CD8-positive, alpha-beta memory T cell (primary cell): ENCODE measurements at regions not wholly inside any gene's neighbourhood (a gene's known extent, or its start where the extent isn't known, plus 50 kb on each side); places are given as distances from the start of the nearest gene placed in this dataset.

Source experiments
- CTCF ChIA-PET: fragments of 350-600 bp; sonication (Branson Sonifier 250); formaldehyde crosslinking; loops from one replicate; lab custom pipeline; 2021; ENCODE audit warnings: antibody characterized with exemption; lab: Charles Lee
- POLR2A ChIA-PET: fragments of 350-600 bp; sonication (Branson Sonifier 250); formaldehyde crosslinking; loops from one replicate; lab custom pipeline; 2021; ENCODE audit warnings: antibody characterized with exemption; lab: Charles Lee
- DNase-seq, 5 donors: peaks; one replicate each; pipeline versions ENCODE4 v3.0.0 to v3.0.0-alpha.2; 2020 to 2022; ENCODE audit warnings: mixed read lengths in 1 of 5
- H3K27ac ChIP-seq: one replicate; pipeline ENCODE4 v1.7.0; 2013; ENCODE audit warnings: low read depth, mild to moderate bottlenecking, low read length, moderate library complexity
- H3K27me3 ChIP-seq: 2 replicates; pipeline ENCODE4 v1.7.0; 2013; ENCODE audit warnings: low read length, mild to moderate bottlenecking; ENCODE audit not compliant: insufficient read depth, poor library complexity, severe bottlenecking
- H3K36me3 ChIP-seq: 2 replicates; pipeline ENCODE4 v1.7.0; 2013; ENCODE audit warnings: mild to moderate bottlenecking, low read length, moderate library complexity; ENCODE audit not compliant: insufficient read depth
- H3K4me1 ChIP-seq: 2 replicates; pipeline ENCODE4 v1.7.0; 2013; ENCODE audit warnings: mild to moderate bottlenecking, low read length, moderate library complexity; ENCODE audit not compliant: insufficient read depth
- H3K4me3 ChIP-seq: 2 replicates; pipeline ENCODE4 v1.7.0; 2013; ENCODE audit warnings: mild to moderate bottlenecking, low read length
- H3K9me3 ChIP-seq: 2 replicates; pipeline ENCODE4 v1.7.0; 2013; ENCODE audit warnings: mild to moderate bottlenecking, low read length
- H3K27ac Mint-ChIP-seq, 8 donors: one replicate each; pipeline ENCODE4 v1.8.0; 2020 to 2021; ENCODE audit warnings: mixed read lengths in 8 of 8, mild to moderate bottlenecking in 6 of 8, inconsistent platforms in 3 of 8, moderate library complexity in 3 of 8
- H3K27me3 Mint-ChIP-seq, 2 donors: one replicate each; pipeline ENCODE4 v1.8.0; 2020 to 2021; ENCODE audit warnings: mixed read lengths in 2 of 2, mild to moderate bottlenecking in 1 of 2, moderate library complexity in 1 of 2
- H3K36me3 Mint-ChIP-seq, 3 donors: one replicate each; pipeline ENCODE4 v1.8.0; 2020 to 2021; ENCODE audit warnings: mixed read lengths in 3 of 3, inconsistent platforms in 1 of 3, mild to moderate bottlenecking in 1 of 3
- H3K4me1 Mint-ChIP-seq, 3 donors: one replicate each; pipeline ENCODE4 v1.8.0; 2020 to 2021; ENCODE audit warnings: mixed read lengths in 3 of 3, inconsistent platforms in 1 of 3, mild to moderate bottlenecking in 1 of 3
- H3K4me3 Mint-ChIP-seq, 7 donors: one replicate each; pipeline ENCODE4 v1.8.0; 2020 to 2021; ENCODE audit warnings: mixed read lengths in 7 of 7, mild to moderate bottlenecking in 6 of 7, moderate library complexity in 4 of 7, inconsistent platforms in 2 of 7
- H3K9me3 Mint-ChIP-seq, 5 donors: one replicate each; pipeline ENCODE4 v1.8.0; 2020 to 2022; ENCODE audit warnings: mixed read lengths in 5 of 5, mild to moderate bottlenecking in 3 of 5, moderate library complexity in 2 of 5, inconsistent platforms in 1 of 5

DNA sequence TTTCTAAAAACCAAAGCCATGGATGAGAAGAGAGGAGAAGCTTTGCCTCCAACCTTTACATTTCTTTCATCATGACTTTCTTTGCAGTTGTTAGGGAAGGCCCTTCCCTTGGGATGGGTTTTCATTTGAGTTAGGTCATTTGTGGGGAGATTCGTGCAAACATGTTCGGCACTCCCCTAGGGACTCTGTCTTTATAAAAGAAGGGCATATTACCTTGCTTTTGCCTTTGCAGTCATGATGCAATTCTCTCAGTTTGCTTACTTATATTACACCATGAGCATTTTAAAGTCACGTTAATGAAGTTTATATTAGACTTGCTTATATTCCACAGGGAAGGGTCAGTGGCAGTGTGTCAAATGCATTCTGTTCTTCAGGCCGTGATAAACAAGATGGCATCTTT lies 289.3 kb upstream of the WWC1 start:
- Mint-ChIP-seq H3K4me1 (no peaks in the 10 kb centered on the region), H3K9me3 (no peaks in the 10 kb centered on the region), H3K36me3 (no peaks in the 10 kb centered on the region), H3K4me3 (no peak overlapping the region), H3K27ac (no peak overlapping the region), H3K27me3 (peaks cover 0 to 2% of the 10 kb centered on the region in 2 donors)
- ChIA-PET CTCF (interaction anchor here (0.7 kb wide), 1 partner anchor 13 kb away, joined by 3 read pairs; no protein-coding TSS in a partner anchor), POLR2A (no interaction called here)
- H3K4me1 ChIP-seq: no peaks in the 10 kb centered on the region
- no peak overlapping the region for H3K4me3 ChIP-seq
- H3K27me3 ChIP-seq: no peaks in the 10 kb centered on the region
- H3K27ac ChIP-seq: no peak overlapping the region
- no peak for DNase-seq
- no peaks in the 10 kb centered on the region for H3K36me3 ChIP-seq
- no peaks in the 10 kb centered on the region for H3K9me3 ChIP-seq

DNA sequence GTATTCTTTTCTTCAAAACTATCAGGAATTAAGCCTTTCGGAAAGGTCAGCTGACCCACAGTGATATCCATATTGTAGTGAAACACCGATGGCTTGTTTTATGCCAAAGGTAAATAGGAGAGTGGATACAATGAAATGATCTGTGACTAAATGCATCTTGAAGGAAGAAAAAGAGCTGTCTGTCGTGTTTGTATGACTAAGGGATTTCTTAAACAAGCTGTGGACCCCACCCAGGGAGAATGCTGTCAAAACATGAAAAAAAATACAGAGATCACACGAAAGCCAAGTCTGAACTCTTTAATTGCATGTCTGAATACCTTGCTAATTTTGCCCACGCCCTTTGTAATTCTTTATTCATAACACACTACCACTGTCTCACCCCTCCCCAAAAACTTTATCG lies 286.4 kb upstream of the WWC1 start:
- Histone ChIP-seq H3K36me3 (no peaks in the 10 kb centered on the region), H3K27ac (no peak overlapping the region), H3K4me1 (no peaks in the 10 kb centered on the region), H3K4me3 (no peak overlapping the region), H3K9me3 (no peaks in the 10 kb centered on the region), H3K27me3 (no peaks in the 10 kb centered on the region)
- CTCF ChIA-PET: no interaction called here
- no peaks in the 10 kb centered on the region for H3K36me3 Mint-ChIP-seq
- no peak for DNase-seq
- POLR2A ChIA-PET: no interaction called here
- H3K4me1 Mint-ChIP-seq: no peaks in the 10 kb centered on the region
- H3K27me3 Mint-ChIP-seq: no peaks in the 10 kb centered on the region
- no peaks in the 10 kb centered on the region for H3K9me3 Mint-ChIP-seq
- no peak overlapping the region for H3K27ac Mint-ChIP-seq
- no peak overlapping the region for H3K4me3 Mint-ChIP-seq

DNA sequence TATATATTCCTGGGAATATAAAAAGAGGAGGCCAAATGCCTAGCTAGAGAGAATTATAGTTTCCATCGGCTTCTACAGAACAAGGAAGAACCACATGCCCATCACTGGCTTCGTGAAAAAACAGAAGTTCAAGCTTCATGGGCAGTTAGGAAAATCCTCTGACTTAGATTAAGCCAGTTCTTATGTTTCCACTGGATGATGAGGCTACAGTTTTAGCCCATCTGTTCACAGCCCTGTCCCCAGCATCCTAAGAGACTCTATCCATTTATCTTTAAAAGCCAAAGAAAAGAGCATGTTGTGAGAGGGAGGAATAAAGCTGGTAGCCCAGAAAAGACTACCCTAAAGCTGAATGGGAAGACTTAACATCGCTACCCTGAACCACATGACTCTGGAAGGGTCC lies 285.5 kb upstream of the WWC1 start:
- H3K27me3 Mint-ChIP-seq: no peaks in the 10 kb centered on the region
- no peak for DNase-seq
- ChIA-PET CTCF (no interaction called here), POLR2A (no interaction called here)
- no peaks in the 10 kb centered on the region for H3K36me3 Mint-ChIP-seq
- no peak overlapping the region for H3K27ac Mint-ChIP-seq
- H3K9me3 ChIP-seq: no peaks in the 10 kb centered on the region
- no peaks in the 10 kb centered on the region for H3K4me1 Mint-ChIP-seq
- H3K36me3 ChIP-seq: no peaks in the 10 kb centered on the region
- no peak overlapping the region for H3K27ac ChIP-seq
- H3K4me1 ChIP-seq: no peaks in the 10 kb centered on the region
- H3K9me3 Mint-ChIP-seq: no peaks in the 10 kb centered on the region
- H3K27me3 ChIP-seq: no peaks in the 10 kb centered on the region
- no peak overlapping the region for H3K4me3 ChIP-seq
- no peak overlapping the region for H3K4me3 Mint-ChIP-seq

DNA sequence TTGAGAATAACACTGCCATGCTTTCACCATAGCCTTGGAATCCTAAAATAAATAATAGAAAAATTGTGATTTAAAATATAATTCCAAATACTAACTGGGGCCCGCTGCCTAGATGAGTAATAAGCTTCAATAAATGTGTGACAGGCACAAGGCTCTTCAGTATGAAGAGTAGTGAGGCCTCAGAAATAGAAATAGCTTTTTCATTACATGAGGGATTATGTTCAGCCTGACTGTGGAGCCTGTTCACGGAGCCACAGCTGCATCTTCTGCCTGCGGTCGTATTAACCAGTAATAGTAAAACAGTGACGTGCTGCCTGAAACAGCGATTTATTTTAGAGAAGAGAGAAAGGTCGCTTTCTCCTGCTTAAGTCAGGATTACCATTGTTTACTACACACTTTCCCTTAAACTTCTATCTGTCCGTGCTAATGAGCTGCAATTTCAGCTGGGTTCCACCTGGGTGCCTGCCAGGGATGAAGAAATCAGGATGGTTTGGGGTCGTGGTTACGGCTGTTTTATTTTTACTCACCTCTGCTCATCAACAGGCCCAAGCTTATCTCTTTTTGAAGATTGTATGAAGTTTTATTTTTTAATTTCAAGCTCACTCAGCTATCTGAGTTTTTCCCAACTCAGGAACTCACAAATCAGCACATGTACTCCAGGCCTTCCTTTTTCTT lies 284.9 kb upstream of the WWC1 start:
- POLR2A ChIA-PET: no interaction called here
- Histone ChIP-seq H3K27me3 (no peaks in the 10 kb centered on the region), H3K9me3 (no peaks in the 10 kb centered on the region), H3K4me3 (no peak overlapping the region), H3K27ac (no peak overlapping the region), H3K36me3 (no peaks in the 10 kb centered on the region), H3K4me1 (no peaks in the 10 kb centered on the region)
- Mint-ChIP-seq H3K9me3 (no peaks in the 10 kb centered on the region), H3K36me3 (no peaks in the 10 kb centered on the region), H3K4me1 (no peaks in the 10 kb centered on the region), H3K27me3 (no peaks in the 10 kb centered on the region), H3K4me3 (no peak overlapping the region), H3K27ac (no peak overlapping the region)
- CTCF ChIA-PET: no interaction called here
- DNase-seq: no peak

DNA sequence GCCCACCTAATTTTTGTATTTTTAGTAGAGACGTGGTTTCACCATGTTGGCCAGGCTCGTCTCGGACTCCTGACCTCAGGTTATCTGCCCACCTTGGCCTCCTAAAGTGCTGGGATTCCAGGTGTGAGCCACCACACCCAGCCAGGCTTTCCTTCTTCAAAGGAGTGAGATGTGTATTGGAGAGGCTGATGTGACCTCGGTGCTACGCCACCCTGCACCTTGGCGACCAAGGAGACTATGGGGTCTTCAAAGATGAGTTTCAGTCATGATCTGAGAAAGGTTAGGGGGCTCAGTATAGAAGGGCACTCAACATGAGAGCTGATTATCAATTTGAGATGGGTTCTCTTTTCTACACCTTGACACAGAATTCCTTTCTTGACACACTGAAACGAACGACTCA lies 284.2 kb upstream of the WWC1 start:
- POLR2A ChIA-PET: no interaction called here
- H3K9me3 Mint-ChIP-seq: no peaks in the 10 kb centered on the region
- Histone ChIP-seq H3K27me3 (no peaks in the 10 kb centered on the region), H3K4me3 (no peak overlapping the region), H3K27ac (no peak overlapping the region), H3K4me1 (no peaks in the 10 kb centered on the region), H3K36me3 (no peaks in the 10 kb centered on the region), H3K9me3 (no peaks in the 10 kb centered on the region)
- no peak overlapping the region for H3K27ac Mint-ChIP-seq
- no peak for DNase-seq
- no peaks in the 10 kb centered on the region for H3K27me3 Mint-ChIP-seq
- H3K4me3 Mint-ChIP-seq: no peak overlapping the region
- H3K4me1 Mint-ChIP-seq: no peaks in the 10 kb centered on the region
- CTCF ChIA-PET: no interaction called here
- no peaks in the 10 kb centered on the region for H3K36me3 Mint-ChIP-seq

DNA sequence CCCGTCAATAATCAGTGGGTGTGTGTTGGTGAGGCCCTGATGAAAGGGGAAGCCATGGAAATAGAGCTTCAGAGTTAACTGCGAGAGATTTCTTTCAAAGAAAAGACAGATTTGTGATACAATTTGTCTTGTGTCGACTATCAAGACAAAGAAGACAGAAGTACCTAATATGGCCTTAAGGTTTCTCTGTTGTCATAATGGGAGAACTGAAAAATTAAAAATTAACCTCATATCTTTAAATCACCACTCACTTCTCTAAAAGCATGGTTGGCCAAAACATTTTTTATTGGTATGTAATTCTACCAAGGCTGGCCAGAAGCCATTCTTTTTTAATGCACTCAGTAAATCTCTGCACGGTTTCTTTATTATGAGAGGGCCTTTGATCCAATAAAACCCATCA lies 282.9 kb upstream of the WWC1 start:
- DNase-seq: no peak
- H3K27me3 ChIP-seq: no peaks in the 10 kb centered on the region
- Mint-ChIP-seq H3K4me1 (no peaks in the 10 kb centered on the region), H3K36me3 (no peaks in the 10 kb centered on the region), H3K27ac (no peak overlapping the region), H3K4me3 (no peak overlapping the region), H3K9me3 (no peaks in the 10 kb centered on the region), H3K27me3 (no peaks in the 10 kb centered on the region)
- H3K4me3 ChIP-seq: no peak overlapping the region
- H3K9me3 ChIP-seq: no peaks in the 10 kb centered on the region
- no peaks in the 10 kb centered on the region for H3K4me1 ChIP-seq
- no peak overlapping the region for H3K27ac ChIP-seq
- POLR2A ChIA-PET: no interaction called here
- no peaks in the 10 kb centered on the region for H3K36me3 ChIP-seq
- CTCF ChIA-PET: no interaction called here

DNA sequence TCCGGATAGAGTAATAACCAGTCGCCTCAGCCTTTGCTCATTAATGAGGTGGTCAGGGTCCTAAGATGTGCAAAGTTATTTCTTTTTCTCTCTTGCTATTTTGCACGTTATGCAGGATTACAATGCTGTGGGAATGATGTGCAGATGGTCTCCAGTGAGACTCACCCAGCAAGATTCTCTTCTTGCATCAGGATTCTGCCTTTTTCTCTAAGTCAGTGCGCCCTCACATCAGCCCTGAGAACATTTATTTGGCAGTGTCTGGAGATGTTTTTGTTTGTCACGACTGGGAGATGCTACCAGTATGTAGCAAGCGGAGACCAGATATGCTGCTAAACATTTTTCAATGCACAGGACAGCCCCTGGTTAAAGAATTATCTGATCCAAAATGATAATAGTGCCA lies 280.3 kb upstream of the WWC1 start:
- Mint-ChIP-seq H3K9me3 (peaks cover 0 to 2% (median 0%) of the 10 kb centered on the region in 5 donors), H3K4me1 (no peaks in the 10 kb centered on the region), H3K36me3 (no peaks in the 10 kb centered on the region), H3K4me3 (no peak overlapping the region), H3K27ac (no peak overlapping the region), H3K27me3 (no peaks in the 10 kb centered on the region)
- H3K36me3 ChIP-seq: no peaks in the 10 kb centered on the region
- no peak overlapping the region for H3K4me3 ChIP-seq
- DNase-seq: no peak
- ChIA-PET POLR2A (no interaction called here), CTCF (no interaction called here)
- no peak overlapping the region for H3K27ac ChIP-seq
- no peaks in the 10 kb centered on the region for H3K4me1 ChIP-seq
- no peaks in the 10 kb centered on the region for H3K27me3 ChIP-seq
- H3K9me3 ChIP-seq: no peaks in the 10 kb centered on the region

DNA sequence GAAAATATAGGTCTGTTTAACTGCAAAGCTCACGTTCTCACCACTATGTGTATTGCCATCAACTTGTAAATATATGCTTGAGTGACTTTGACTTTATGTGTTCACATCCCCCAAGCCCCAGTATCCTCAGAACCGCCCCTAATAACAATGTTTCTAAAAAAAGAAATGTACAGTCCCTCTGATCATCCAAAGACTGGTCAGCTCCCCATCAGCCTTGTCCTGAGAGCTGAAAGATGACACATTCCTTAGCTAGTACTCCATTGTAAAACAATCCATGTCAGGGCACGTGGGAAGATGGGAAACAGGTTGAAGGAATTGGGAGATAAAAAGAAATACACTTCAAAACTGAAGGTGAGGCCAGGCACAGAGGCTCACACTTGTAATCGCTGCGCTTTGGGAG lies 279.4 kb upstream of the WWC1 start:
- H3K27me3 Mint-ChIP-seq: no peaks in the 10 kb centered on the region
- H3K36me3 Mint-ChIP-seq: no peaks in the 10 kb centered on the region
- CTCF ChIA-PET: no interaction called here
- H3K27ac ChIP-seq: no peak overlapping the region
- H3K9me3 ChIP-seq: no peaks in the 10 kb centered on the region
- peaks cover 0 to 2% (median 0%) of the 10 kb centered on the region in 5 donors for H3K9me3 Mint-ChIP-seq
- no peak overlapping the region for H3K4me3 Mint-ChIP-seq
- H3K4me1 Mint-ChIP-seq: no peaks in the 10 kb centered on the region
- no peaks in the 10 kb centered on the region for H3K4me1 ChIP-seq
- H3K36me3 ChIP-seq: no peaks in the 10 kb centered on the region
- DNase-seq: no peak
- no peaks in the 10 kb centered on the region for H3K27me3 ChIP-seq
- H3K4me3 ChIP-seq: no peak overlapping the region
- POLR2A ChIA-PET: no interaction called here
- no peak overlapping the region for H3K27ac Mint-ChIP-seq

DNA sequence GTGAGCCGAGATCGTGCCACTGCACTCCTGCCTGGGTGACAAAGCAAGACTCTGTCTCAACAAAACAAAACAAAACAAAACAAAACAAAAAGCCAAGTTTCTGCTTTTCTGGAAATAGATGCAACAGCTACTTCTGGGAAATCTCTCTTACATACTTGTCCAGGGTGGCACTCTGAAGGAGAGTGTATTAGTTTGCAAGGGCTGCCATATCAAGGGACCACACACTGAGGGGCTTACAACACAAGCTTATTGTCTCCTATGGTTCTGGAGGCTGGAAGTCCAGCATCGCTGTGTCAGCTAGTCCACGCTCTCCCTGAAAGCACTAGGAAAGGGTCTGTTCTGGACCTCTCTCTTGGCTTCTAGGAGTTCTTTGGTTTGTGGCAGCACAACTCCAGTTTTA lies 277.9 kb upstream of the WWC1 start:
- ChIA-PET POLR2A (no interaction called here), CTCF (no interaction called here)
- no peaks in the 10 kb centered on the region for H3K4me1 ChIP-seq
- Mint-ChIP-seq H3K9me3 (peaks cover 0 to 2% (median 0%) of the 10 kb centered on the region in 5 donors), H3K4me3 (no peak overlapping the region), H3K27me3 (no peaks in the 10 kb centered on the region), H3K36me3 (no peaks in the 10 kb centered on the region), H3K27ac (no peak overlapping the region), H3K4me1 (no peaks in the 10 kb centered on the region)
- DNase-seq: no peak
- H3K27ac ChIP-seq: no peak overlapping the region
- H3K27me3 ChIP-seq: no peaks in the 10 kb centered on the region
- H3K4me3 ChIP-seq: no peak overlapping the region
- H3K9me3 ChIP-seq: no peaks in the 10 kb centered on the region
- no peaks in the 10 kb centered on the region for H3K36me3 ChIP-seq
